HEK293 (cell line): ENCODE measurements at regions not wholly inside any gene's neighbourhood (a gene's known extent, or its start where the extent isn't known, plus 50 kb on each side); places are given as distances from the start of the nearest gene placed in this dataset.

ENCODE experiments used
- CTCF ChIA-PET: fragments of 350-600 bp; formaldehyde crosslinking; extraction: SDS; loops from one replicate; lab custom pipeline; 2021; ENCODE audit warnings: antibody characterized with exemption; lab: Yijun Ruan, JAX
- POLR2A ChIA-PET: fragments of 300-600 bp; formaldehyde crosslinking; extraction: SDS; loops from one replicate; lab custom pipeline; 2020; ENCODE audit warnings: antibody characterized with exemption, inconsistent platforms; lab: Yijun Ruan, JAX
- H3K27ac ChIP-seq: fragments of 200-500 bp; sonication (Bioruptor generic); 2 replicates; pipeline ENCODE4 v1.5.1; 2014; ENCODE audit warnings: low read depth, low read length, control low read depth, inconsistent platforms; ENCODE audit errors: extremely low read depth
- H3K36me3 ChIP-seq, 2 experiments: fragments of 200-500 bp in 1 of 2; sonication (Bioruptor generic) in 1 of 2; 1 replicate in 1 of 2; 2 replicates in 1 of 2; pipeline ENCODE4 v1.5.1; 2014 to 2017; ENCODE audit warnings: inconsistent platforms in 2 of 2, low read length in 2 of 2; ENCODE audit not compliant: control insufficient read depth in 2 of 2, insufficient read depth in 1 of 2
- H3K4me1 ChIP-seq: fragments of 200-500 bp; sonication (Bioruptor generic); 2 replicates; pipeline ENCODE4 v1.5.1; 2014; ENCODE audit warnings: mild to moderate bottlenecking, low read length, inconsistent platforms; ENCODE audit not compliant: control insufficient read depth, insufficient read depth
- H3K4me3 ChIP-seq: 2 replicates; pipeline ENCODE4 v1.5.1; 2011; ENCODE audit warnings: low read depth, mild to moderate bottlenecking, control low read depth, low read length, moderate library complexity
- H3K9me3 ChIP-seq: fragments of 200-500 bp; sonication (Bioruptor generic); 2 replicates; pipeline ENCODE4 v1.5.1; 2014; ENCODE audit warnings: low read depth, low read length, inconsistent platforms; ENCODE audit not compliant: control insufficient read depth, insufficient read depth
- BCL11B ChIP-seq: fragments of 450-650 bp; formaldehyde crosslinking; IDR thresholded peaks from 2 replicates; pipeline ENCODE4 v1.5.1; 2016; ENCODE audit warnings: low read depth, missing biosample characterization, missing genetic modification characterization
- FEZF1 ChIP-seq: fragments of 450-650 bp; formaldehyde crosslinking; IDR thresholded peaks from 2 replicates; pipeline ENCODE4 v1.5.1; 2016; ENCODE audit warnings: missing biosample characterization, missing genetic modification characterization
- GLI2 ChIP-seq: fragments of 450-650 bp; formaldehyde crosslinking; IDR thresholded peaks from 2 replicates; pipeline ENCODE4; 2017; ENCODE audit warnings: missing biosample characterization, missing genetic modification characterization, low read depth, borderline replicate concordance
- HOXA7 ChIP-seq: sonication (generic); formaldehyde crosslinking; IDR thresholded peaks from 2 replicates; pipeline ENCODE4 v1.8.1; 2022; ENCODE audit warnings: missing genetic modification reagents, borderline replicate concordance
- MEIS1 ChIP-seq: sonication (generic); formaldehyde crosslinking; IDR thresholded peaks from 2 replicates; pipeline ENCODE4 v1.8.1; 2022; ENCODE audit warnings: missing genetic modification reagents, mild to moderate bottlenecking, borderline replicate concordance
- OVOL3 ChIP-seq: fragments of 450-650 bp; formaldehyde crosslinking; IDR thresholded peaks from 2 replicates; pipeline ENCODE4 v1.5.1; 2016; ENCODE audit warnings: missing biosample characterization, missing genetic modification characterization
- PRDM10 ChIP-seq: fragments of 450-650 bp; formaldehyde crosslinking; IDR thresholded peaks from 2 replicates; pipeline ENCODE4 v1.5.1; 2016; ENCODE audit warnings: missing biosample characterization, missing genetic modification characterization
- REST ChIP-seq: fragments of 450-650 bp; formaldehyde crosslinking; IDR thresholded peaks from 2 replicates; pipeline ENCODE4 v1.5.1; 2016; ENCODE audit warnings: missing biosample characterization, missing genetic modification characterization
- SALL2 ChIP-seq: fragments of 450-650 bp; formaldehyde crosslinking; IDR thresholded peaks from 2 replicates; pipeline ENCODE4 v1.5.0; 2017; ENCODE audit warnings: missing biosample characterization, mild to moderate bottlenecking, missing genetic modification characterization, borderline replicate concordance
- SCRT2 ChIP-seq: fragments of 450-650 bp; formaldehyde crosslinking; IDR thresholded peaks from 2 replicates; pipeline ENCODE4 v1.5.1; 2016; ENCODE audit warnings: missing biosample characterization, missing genetic modification characterization
- TSHZ1 ChIP-seq: fragments of 450-650 bp; formaldehyde crosslinking; IDR thresholded peaks from 2 replicates; pipeline ENCODE4 v1.5.1; 2016; ENCODE audit warnings: missing biosample characterization, missing genetic modification characterization, borderline replicate concordance
- ZNF114 ChIP-seq: fragments of 450-650 bp; formaldehyde crosslinking; IDR thresholded peaks from 2 replicates; pipeline ENCODE4 v1.5.0; 2017; ENCODE audit warnings: missing biosample characterization, missing genetic modification characterization
- ZNF138 ChIP-seq: fragments of 450-650 bp; formaldehyde crosslinking; IDR thresholded peaks from 2 replicates; pipeline ENCODE4 v1.5.1; 2016; ENCODE audit warnings: missing biosample characterization, missing genetic modification characterization, borderline replicate concordance
- ZNF23 ChIP-seq: fragments of 450-650 bp; formaldehyde crosslinking; IDR thresholded peaks from 2 replicates; pipeline ENCODE4 v1.5.1; 2016; ENCODE audit warnings: missing biosample characterization, missing genetic modification characterization, borderline replicate concordance
- ZNF274 ChIP-seq, 2 experiments: fragments of 200-500 bp in 1 of 2; fragments of 450-650 bp in 1 of 2; sonication (Bioruptor generic) in 1 of 2; formaldehyde crosslinking in 1 of 2; IDR thresholded peaks; 2 replicates each; pipeline versions ENCODE4 v1.5.1 to v1.6.1; 2014 to 2016; ENCODE audit warnings: borderline replicate concordance in 1 of 2, inconsistent platforms in 1 of 2, low read length in 1 of 2, missing biosample characterization in 1 of 2, missing genetic modification characterization in 1 of 2
- ZNF280C ChIP-seq: fragments of 450-650 bp; formaldehyde crosslinking; IDR thresholded peaks from 2 replicates; pipeline ENCODE4 v1.5.1; 2016; ENCODE audit warnings: missing biosample characterization, missing genetic modification characterization
- ZNF692 ChIP-seq: fragments of 450-650 bp; formaldehyde crosslinking; IDR thresholded peaks from 2 replicates; pipeline ENCODE4 v1.5.1; 2016; ENCODE audit warnings: missing biosample characterization, missing genetic modification characterization

GRCh38 chr2:103025056-103025455, 263.2 kb downstream of the TMEM182 start:
- CTCF ChIA-PET = interaction anchor here (0.6 kb wide), 1 partner anchor 12 kb away, joined by 5 read pairs; no protein-coding TSS in a partner anchor
- no peak overlapping the region for H3K27ac ChIP-seq
- H3K4me3 ChIP-seq = no peak overlapping the region
- no peaks in the 10 kb centered on the region for H3K4me1 ChIP-seq
- no peaks in the 10 kb centered on the region for H3K36me3 ChIP-seq
- no peak for TF ChIP-seq GLI2 (tag by site-specific recombination)
- no peak for TF ChIP-seq ZNF280C (tag by site-specific recombination)
- TF ChIP-seq ZNF692 (tag by site-specific recombination) = no peak
- no peak for TF ChIP-seq ZNF114 (tag by site-specific recombination)
- no peak for TF ChIP-seq OVOL3 (tag by site-specific recombination)
- TF ChIP-seq SCRT2 (tag by site-specific recombination) = no peak
- no peak for TF ChIP-seq PRDM10 (tag by site-specific recombination)
- TF ChIP-seq HOXA7 (CRISPR knock-in tag) = no peak
- no peak for TF ChIP-seq ZNF274 (IDR thresholded peaks at IDR 0.05; ENCODE audit: low read length)
- TF ChIP-seq ZNF274 (tag by site-specific recombination; IDR thresholded peaks at IDR 0.05; ENCODE audit: borderline replicate concordance) = no peak
- no peak for TF ChIP-seq ZNF138 (tag by site-specific recombination)
- TF ChIP-seq BCL11B (tag by site-specific recombination) = no peak
- TF ChIP-seq FEZF1 (tag by site-specific recombination) = no peak
- TF ChIP-seq SALL2 (tag by site-specific recombination) = no peak
- TF ChIP-seq ZNF23 (tag by site-specific recombination) = no peak
- TF ChIP-seq MEIS1 (CRISPR knock-in tag) = no peak
- no peak for TF ChIP-seq REST (tag by site-specific recombination)
- no peak for TF ChIP-seq TSHZ1
- TF ChIP-seq, all 188 proteins: peak for 0
- POLR2A ChIA-PET = no interaction called here
- H3K9me3 ChIP-seq = no peaks in the 10 kb centered on the region
